H1 (cell line): ENCODE measurements at regions not wholly inside any gene's neighbourhood (a gene's known extent, or its start where the extent isn't known, plus 50 kb on each side); places are given as distances from the start of the nearest gene placed in this dataset.

ENCODE experiments used
- CTCF ChIA-PET: fragments of 300-600 bp; sonication (Branson Sonifier 250); formaldehyde crosslinking; loops from one replicate; lab custom pipeline; 2021; ENCODE audit not compliant: partially characterized antibody; lab: Charles Lee
- POLR2A ChIA-PET: fragments of 300-600 bp; sonication (Branson Sonifier 250); formaldehyde crosslinking; loops from one replicate; lab custom pipeline; 2021; ENCODE audit warnings: inconsistent platforms; ENCODE audit not compliant: partially characterized antibody; lab: Charles Lee
- DNase-seq, 2 experiments: peaks; one replicate each; pipeline versions ENCODE4 v3.0.0 to v3.0.0-alpha.2; 2010 to 2022; ENCODE audit warnings: low spot score in 2 of 2, low read depth in 1 of 2, mixed read lengths in 1 of 2
- FAIRE-seq: peaks from 2 replicates; lab custom pipeline; 2011; peaks lifted over from hg19 to GRCh38; lab: Jason Lieb, UNC
- H2AFZ ChIP-seq: 2 replicates; pipeline ENCODE4 v1.8.1; 2012; ENCODE audit warnings: low read length, inconsistent platforms
- H2AK5ac ChIP-seq: 2 replicates; pipeline ENCODE4 v1.6.1; 2013; ENCODE audit warnings: low read depth, low read length
- H2BK120ac ChIP-seq: replicated peaks from 2 replicates; pipeline ENCODE3; 2013; ENCODE audit warnings: low read depth, low read length, inconsistent platforms
- H2BK12ac ChIP-seq: 2 replicates; pipeline ENCODE4 v1.6.1; 2013; ENCODE audit warnings: low read depth, low read length
- H2BK15ac ChIP-seq: 2 replicates; pipeline ENCODE4 v1.6.1; 2013; ENCODE audit warnings: low read length
- H2BK20ac ChIP-seq: 2 replicates; pipeline ENCODE4 v1.6.1; 2013; ENCODE audit warnings: low read length
- H2BK5ac ChIP-seq: 2 replicates; pipeline ENCODE4 v1.6.1; 2013; ENCODE audit warnings: low read depth, low read length
- H3K14ac ChIP-seq: 2 replicates; pipeline ENCODE4 v1.6.1; 2013; ENCODE audit warnings: inconsistent platforms; ENCODE audit not compliant: insufficient read length
- H3K18ac ChIP-seq: 2 replicates; pipeline ENCODE4 v1.6.1; 2013; ENCODE audit warnings: low read length; ENCODE audit errors: extremely low read depth
- H3K23ac ChIP-seq: 2 replicates; pipeline ENCODE4 v1.6.1; 2013; ENCODE audit warnings: inconsistent platforms; ENCODE audit not compliant: insufficient read length
- H3K23me2 ChIP-seq: 2 replicates; pipeline ENCODE4 v1.6.1; 2013; ENCODE audit warnings: low read depth, low read length
- H3K27ac ChIP-seq: 2 replicates; pipeline ENCODE4 v1.6.1; 2011; ENCODE audit warnings: low read depth, low read length, inconsistent platforms
- H3K27me3 ChIP-seq, 4 experiments: replicated peaks in 1 of 4; 1 replicate in 1 of 4; 2 replicates in 3 of 4; pipeline versions ENCODE4 v1.6.1 to v1.8.1; 2011 to 2013; ENCODE audit warnings: low read length in 3 of 4, mild to moderate bottlenecking in 3 of 4, inconsistent platforms in 2 of 4, mixed read lengths in 2 of 4, moderate library complexity in 1 of 4; ENCODE audit not compliant: control insufficient read depth in 3 of 4, insufficient read depth in 3 of 4; ENCODE audit errors: extremely low read depth in 1 of 4
- H3K36me3 ChIP-seq, 4 experiments: 2 replicates each; pipeline versions ENCODE4 v1.6.1 to v1.8.1; 2011 to 2013; ENCODE audit warnings: mild to moderate bottlenecking in 4 of 4, low read length in 3 of 4, moderate library complexity in 2 of 4, control low read depth in 1 of 4, inconsistent platforms in 1 of 4; ENCODE audit not compliant: insufficient read depth in 4 of 4, control insufficient read depth in 2 of 4
- H3K4ac ChIP-seq: replicated peaks from 2 replicates; pipeline ENCODE3; 2013; ENCODE audit warnings: low read length, low read depth, mixed read lengths, inconsistent platforms; ENCODE audit not compliant: insufficient read length
- H3K4me1 ChIP-seq, 4 experiments: replicated peaks in 1 of 4; 1 replicate in 1 of 4; 2 replicates in 3 of 4; pipeline versions ENCODE4 v1.6.1 to v1.8.1; 2011 to 2013; ENCODE audit warnings: low read length in 3 of 4, inconsistent platforms in 2 of 4, mixed read lengths in 1 of 4; ENCODE audit not compliant: insufficient read depth in 4 of 4, control insufficient read depth in 3 of 4
- H3K4me2 ChIP-seq, 2 experiments: 2 replicates each; pipeline versions ENCODE4 v1.6.1 to v1.8.1; 2011 to 2013; ENCODE audit warnings: low read depth in 2 of 2, low read length in 2 of 2, control low read depth in 1 of 2, inconsistent platforms in 1 of 2, mild to moderate bottlenecking in 1 of 2; ENCODE audit not compliant: insufficient read depth in 1 of 2
- H3K4me3 ChIP-seq, 4 experiments: fragments of 200-600, 300-600 bp in 1 of 4; sonication (generic), shearing (Covaris generic), sonication (Bioruptor Twin) in 1 of 4; 2 replicates each; pipeline versions ENCODE4 v1.5.1 to v1.8.1; 2011 to 2016; ENCODE audit warnings: low read length in 4 of 4, low read depth in 3 of 4, control low read depth in 2 of 4, inconsistent platforms in 2 of 4, mild to moderate bottlenecking in 2 of 4, mixed read lengths in 1 of 4, moderate library complexity in 1 of 4; ENCODE audit not compliant: insufficient read depth in 2 of 4; ENCODE audit errors: extremely low read depth in 1 of 4
- H3K56ac ChIP-seq: replicated peaks from 2 replicates; pipeline ENCODE3; 2013; ENCODE audit warnings: low read depth, mild to moderate bottlenecking, mixed read lengths, low read length, inconsistent platforms; ENCODE audit not compliant: insufficient read length
- H3K79me1 ChIP-seq: 2 replicates; pipeline ENCODE4 v1.6.1; 2013; ENCODE audit warnings: low read depth, low read length, control low read depth
- H3K79me2 ChIP-seq, 2 experiments: 2 replicates each; pipeline versions ENCODE4 v1.6.1 to v1.8.1; 2012 to 2013; ENCODE audit warnings: low read length in 2 of 2, mild to moderate bottlenecking in 2 of 2, inconsistent platforms in 1 of 2; ENCODE audit not compliant: insufficient read depth in 2 of 2, control insufficient read depth in 1 of 2
- H3K9ac ChIP-seq, 4 experiments: replicated peaks in 1 of 4; 1 replicate in 1 of 4; 2 replicates in 3 of 4; pipeline versions ENCODE4 v1.6.1 to v1.8.1; 2011 to 2013; ENCODE audit warnings: low read depth in 3 of 4, low read length in 3 of 4, control low read depth in 2 of 4, mild to moderate bottlenecking in 2 of 4, moderate library complexity in 2 of 4, inconsistent platforms in 1 of 4; ENCODE audit errors: extremely low read depth in 1 of 4
- H3K9me3 ChIP-seq, 2 experiments: 2 replicates each; pipeline versions ENCODE4 v1.6.1 to v1.8.1; 2012 to 2013; ENCODE audit warnings: mild to moderate bottlenecking in 2 of 2, moderate library complexity in 2 of 2, control low read depth in 1 of 2, inconsistent platforms in 1 of 2, low read depth in 1 of 2, low read length in 1 of 2, mixed read lengths in 1 of 2; ENCODE audit not compliant: insufficient read depth in 2 of 2
- H4K20me1 ChIP-seq, 2 experiments: replicated peaks in 1 of 2; 2 replicates each; pipeline versions ENCODE3 to v1.8.1; 2011 to 2013; ENCODE audit warnings: inconsistent platforms in 2 of 2, low read length in 2 of 2, mild to moderate bottlenecking in 1 of 2; ENCODE audit not compliant: insufficient read depth in 2 of 2, control insufficient read depth in 1 of 2
- H4K5ac ChIP-seq: 2 replicates; pipeline ENCODE4 v1.6.1; 2013; ENCODE audit warnings: low read length, low read depth, mixed read lengths, inconsistent platforms; ENCODE audit not compliant: insufficient read length
- H4K8ac ChIP-seq: 2 replicates; pipeline ENCODE4 v1.8.0; 2013; ENCODE audit warnings: mild to moderate bottlenecking, moderate library complexity, low read length, inconsistent platforms; ENCODE audit not compliant: insufficient read depth; ENCODE audit errors: extremely low read depth
- H4K91ac ChIP-seq: replicated peaks from 2 replicates; pipeline ENCODE3; 2013; ENCODE audit warnings: low read length, mixed read lengths, inconsistent platforms; ENCODE audit not compliant: insufficient read length
- BRCA1 ChIP-seq: IDR thresholded peaks from 2 replicates; pipeline ENCODE4 v1.6.1; 2012; ENCODE audit warnings: low read depth, low read length, improper control_type of control experiment
- CBX5 ChIP-seq: fragments of 300-800, 300-1000 bp; sonication (generic); IDR thresholded peaks from 2 replicates; pipeline ENCODE4 v1.7.1; 2016; ENCODE audit warnings: antibody characterized with exemption, low read length, low read depth
- CTBP2 ChIP-seq: IDR thresholded peaks from 2 replicates; pipeline ENCODE4 v1.7.0; 2011; ENCODE audit warnings: borderline replicate concordance, mild to moderate bottlenecking, moderate library complexity, mixed read lengths, low read length; ENCODE audit not compliant: insufficient read depth, insufficient read length
- E2F6 ChIP-seq: IDR thresholded peaks from 2 replicates; pipeline ENCODE4 v1.6.1; 2012; ENCODE audit warnings: inconsistent platforms
- EP300 ChIP-seq, 2 experiments: IDR thresholded peaks; 1 replicate in 1 of 2; 2 replicates in 1 of 2; pipeline ENCODE4 v1.6.1; 2011 to 2012; ENCODE audit warnings: low read depth in 2 of 2, low read length in 2 of 2, mild to moderate bottlenecking in 2 of 2, borderline replicate concordance in 1 of 2, inconsistent platforms in 1 of 2, moderate library complexity in 1 of 2
- HDAC2 ChIP-seq, 2 experiments: fragments of 300-600 bp in 1 of 2; sonication (generic) in 1 of 2; IDR thresholded peaks; 2 replicates each; pipeline ENCODE4 v1.6.1; 2011 to 2012; ENCODE audit warnings: low read depth in 2 of 2, low read length in 2 of 2, mild to moderate bottlenecking in 2 of 2, moderate library complexity in 2 of 2, borderline replicate concordance in 1 of 2, inconsistent platforms in 1 of 2
- HDAC6 ChIP-seq: IDR thresholded peaks from one replicate; pipeline ENCODE4 v1.7.1; 2012; ENCODE audit warnings: low read depth, mild to moderate bottlenecking, inconsistent platforms, low read length, moderate library complexity
- JUN ChIP-seq: IDR thresholded peaks from 2 replicates; pipeline ENCODE4 v1.6.1; 2011; ENCODE audit warnings: low read depth, mild to moderate bottlenecking, improper control_type of control experiment, low read length
- KDM1A ChIP-seq: fragments of 200-600, 300-600 bp; sonication (generic); IDR thresholded peaks from 2 replicates; pipeline ENCODE4 v1.7.1; 2016; ENCODE audit warnings: mild to moderate bottlenecking, low read length, borderline replicate concordance
- POLR2A ChIP-seq, 2 experiments: IDR thresholded peaks; 1 replicate in 1 of 2; 2 replicates in 1 of 2; pipeline ENCODE4 v1.6.1; 2011; ENCODE audit warnings: low read depth in 2 of 2, low read length in 2 of 2, mild to moderate bottlenecking in 2 of 2; ENCODE audit errors: control extremely low read depth in 1 of 2
- RBBP5 ChIP-seq: IDR thresholded peaks from 2 replicates; pipeline ENCODE4 v1.7.1; 2012; ENCODE audit warnings: low read depth, mild to moderate bottlenecking, inconsistent platforms, low read length, moderate library complexity, borderline replicate concordance
- RFX5 ChIP-seq: IDR thresholded peaks from 2 replicates; pipeline ENCODE4 v1.6.1; 2011; ENCODE audit warnings: low read depth, low read length, improper control_type of control experiment, borderline replicate concordance
- SP1 ChIP-seq: IDR thresholded peaks from 2 replicates; pipeline ENCODE4 v1.6.1; 2011; ENCODE audit warnings: low read depth, low read length
- SP4 ChIP-seq: IDR thresholded peaks from 2 replicates; pipeline ENCODE4 v1.6.1; 2012; ENCODE audit warnings: low read length, inconsistent platforms
- WGBS, 2 experiments: shearing (Covaris generic) in 1 of 2; methylation state at CpG; one replicate each; pipeline versions ENCODE4 v1.1.6 to v1.1.7; 2013 to 2015; ENCODE audit warnings: low lambda C conversion rate in 2 of 2, mixed read lengths in 2 of 2, inconsistent platforms in 1 of 2, low coverage in 1 of 2, missing lambda C conversion rate in 1 of 2; ENCODE audit not compliant: insufficient replicate concordance in 2 of 2, insufficient coverage in 1 of 2, insufficient read length in 1 of 2; ENCODE audit errors: extremely low coverage in 1 of 2, missing lambda C conversion rate in 1 of 2; 5-methylcytosine and 5-hydroxymethylcytosine counted together

- no peak for FAIRE-seq
- H3K4me2 ChIP-seq, result no peak overlapping the region
- TF ChIP-seq JUN (no peak), SP4 (no peak), RFX5 (no peak), RBBP5 (no peak), KDM1A (no peak), CBX5 (no peak), HDAC6 (no peak), BRCA1 (no peak), SP1 (no peak), CTBP2 (no peak), POLR2A (IDR thresholded peaks at IDR 0.05; ENCODE audit: control extremely low read depth in 1 of 2, low read depth in 2 of 2, low read length in 2 of 2) (no peak), E2F6 (no peak), HDAC2 (IDR thresholded peaks at IDR 0.05; ENCODE audit: borderline replicate concordance in 1 of 2, low read depth in 2 of 2, low read length in 2 of 2) (no peak), EP300 (IDR thresholded peaks at IDR 0.05; ENCODE audit: borderline replicate concordance in 1 of 2, low read depth in 2 of 2, low read length in 2 of 2) (no peak)
Measured at GRCh38 chr9:119020284-119020683, 349.0 kb downstream of the BRINP1 start.

More at GRCh38 chr9:119020284-119020683, 349.0 kb downstream of the BRINP1 start:
- Histone ChIP-seq H2BK5ac (no peak overlapping the region), H3K27ac (no peak overlapping the region), H3K79me1 (no peaks in the 10 kb centered on the region), H3K36me3 (no peaks in the 10 kb centered on the region), H2BK20ac (no peak overlapping the region), H4K20me1 (no peaks in the 10 kb centered on the region), H2BK120ac (no peak overlapping the region), H4K5ac (no peak overlapping the region), H2BK12ac (no peak overlapping the region), H3K9ac (no peak overlapping the region), H3K56ac (no peak overlapping the region), H4K8ac (no peak overlapping the region), H3K27me3 (no peaks in the 10 kb centered on the region), H3K79me2 (no peaks in the 10 kb centered on the region), H3K4me3 (no peak overlapping the region), H3K23me2 (no peaks in the 10 kb centered on the region), H2BK15ac (no peak overlapping the region), H3K18ac (no peak overlapping the region), H2AFZ (peak overlapping the region; percentile 77; the same call in 1 of the 2 replicates), H3K23ac (no peak overlapping the region), H3K9me3 (no peaks in the 10 kb centered on the region), H3K4me1 (no peaks in the 10 kb centered on the region), H4K91ac (no peak overlapping the region), H3K4ac (no peak overlapping the region), H3K14ac (no peak overlapping the region), H2AK5ac (no peak overlapping the region)
- DNase-seq, result no peak
- WGBS, 2 experiments, result 93% methylated on average over 9 of the region's 9 CpGs; no CpG with 5 or more reads in 1 of the 2 experiments
- POLR2A ChIA-PET, result no interaction called here
- CTCF ChIA-PET, result interaction anchor here (0.7 to 1.3 kb wide), 6 partner anchors 9 to 94 kb away, joined by 3 to 7 read pairs (median 4); no protein-coding TSS in a partner anchor
